NCI-H748 treated with DMSO at 0.1 percent for 48 hours (cell line): ENCODE measurements at regions not wholly inside any gene's neighbourhood (a gene's known extent, or its start where the extent isn't known, plus 50 kb on each side); places are given as distances from the start of the nearest gene placed in this dataset.

ENCODE experiments used
- DNase-seq: peaks from one replicate; lab custom pipeline; 2025; lab: John Stamatoyannopoulos, UW

GRCh38 chr7:21029006-21029405 is 242.3 kb upstream of the SP8 start:
- DNase-seq = peak; percentile 58

GRCh38 chr7:21030237-21030871 is 243.7 kb upstream of the SP8 start:
- no peak for DNase-seq

- no peak for DNase-seq
These were observed 254.6 kb upstream of the SP8 start for GRCh38 chr7:21041252-21041651.

GRCh38 chr7:21041666-21042065 is 255.0 kb upstream of the SP8 start:
- no peak for DNase-seq

- DNase-seq = no peak
These were observed 257.7 kb upstream of the SP8 start for GRCh38 chr7:21044384-21044783.

- DNase-seq = no peak
These were observed 258.4 kb upstream of the SP8 start for GRCh38 chr7:21044913-21045568.

- DNase-seq = no peak
These were observed 265.2 kb upstream of the SP8 start for GRCh38 chr7:21051865-21052264.

GRCh38 chr7:21054427-21055112 is 267.9 kb upstream of the SP8 start:
- DNase-seq = no peak

GRCh38 chr7:21059069-21059468 is 272.4 kb upstream of the SP8 start:
- no peak for DNase-seq

- no peak for DNase-seq
These were observed 276.4 kb upstream of the SP8 start for GRCh38 chr7:21063106-21063505.

GRCh38 chr7:21064698-21065648 is 278.3 kb upstream of the SP8 start:
- no peak for DNase-seq

GRCh38 chr7:21066221-21066620 is 279.5 kb upstream of the SP8 start:
- no peak for DNase-seq

- DNase-seq = no peak
These were observed 280.5 kb upstream of the SP8 start for GRCh38 chr7:21067216-21067615.

- DNase-seq = no peak
These were observed 283.9 kb upstream of the SP8 start for GRCh38 chr7:21070571-21071090.

- no peak for DNase-seq
These were observed 285.1 kb upstream of the SP8 start for GRCh38 chr7:21071561-21072501.

- DNase-seq = peak; percentile 98
These were observed 289.4 kb upstream of the SP8 start for GRCh38 chr7:21076054-21076453.

GRCh38 chr7:21076574-21076973 is 289.9 kb upstream of the SP8 start:
- DNase-seq = peak; percentile 51

GRCh38 chr7:21077602-21078001 is 290.9 kb upstream of the SP8 start:
- no peak for DNase-seq

- DNase-seq = no peak
These were observed 297.6 kb upstream of the SP8 start for GRCh38 chr7:21084286-21084685.

- peak; percentile 49 for DNase-seq
These were observed 300.0 kb upstream of the SP8 start for GRCh38 chr7:21086688-21087087.

- no peak for DNase-seq
These were observed 303.0 kb upstream of the SP8 start for GRCh38 chr7:21089653-21090052.
